Keratinocyte (primary cell): ENCODE measurements at regions not wholly inside any gene's neighbourhood (a gene's known extent, or its start where the extent isn't known, plus 50 kb on each side); places are given as distances from the start of the nearest gene placed in this dataset.
A peak's percentile ranks its signal among the peaks of the same experiment; 100 is the strongest.

ENCODE experiments used
- DNase-seq: peaks from one replicate; pipeline ENCODE4 v3.0.0-alpha.2; 2011; ENCODE audit warnings: low read depth, missing footprints, low spot score
- FAIRE-seq: peaks from 2 replicates; lab custom pipeline; 2011; peaks lifted over from hg19 to GRCh38; lab: Jason Lieb, UNC
- H2AFZ ChIP-seq: 2 replicates; pipeline ENCODE4 v1.6.0; 2012; ENCODE audit warnings: low read length, control low read depth, inconsistent platforms; ENCODE audit not compliant: control insufficient read depth
- H3K27ac ChIP-seq: 2 replicates; pipeline ENCODE4 v1.5.1; 2011; ENCODE audit warnings: low read length; ENCODE audit not compliant: control insufficient read depth, insufficient read depth
- H3K27me3 ChIP-seq: 3 replicates; pipeline ENCODE4 v1.6.0; 2011; ENCODE audit warnings: low read length; ENCODE audit not compliant: control insufficient read depth, insufficient read depth; ENCODE audit errors: extremely low read depth
- H3K36me3 ChIP-seq, 2 experiments: 2 replicates in 1 of 2; 3 replicates in 1 of 2; pipeline ENCODE4 v1.5.1; 2011; ENCODE audit warnings: low read length in 2 of 2, mild to moderate bottlenecking in 1 of 2; ENCODE audit not compliant: control insufficient read depth in 2 of 2, insufficient read depth in 2 of 2; ENCODE audit errors: extremely low read depth in 1 of 2
- H3K4me1 ChIP-seq: 3 replicates; pipeline ENCODE4 v1.5.1; 2011; ENCODE audit warnings: low read length; ENCODE audit not compliant: control insufficient read depth, insufficient read depth; ENCODE audit errors: extremely low read depth
- H3K4me2 ChIP-seq: 3 replicates; pipeline ENCODE4 v1.6.0; 2011; ENCODE audit warnings: low read depth, low read length; ENCODE audit not compliant: control insufficient read depth, insufficient read depth; ENCODE audit errors: extremely low read depth
- H3K4me3 ChIP-seq, 3 experiments: fragments of 200-600 bp in 1 of 3; sonication (generic) in 1 of 3; 2 replicates in 2 of 3; 3 replicates in 1 of 3; pipeline ENCODE4 v1.5.1; 2011 to 2016; ENCODE audit warnings: low read length in 3 of 3, mild to moderate bottlenecking in 3 of 3, control low read depth in 2 of 3, inconsistent platforms in 1 of 3, low read depth in 1 of 3, mixed read lengths in 1 of 3, mixed run types in 1 of 3, moderate library complexity in 1 of 3; ENCODE audit not compliant: control insufficient read depth in 2 of 3, insufficient read depth in 2 of 3; ENCODE audit errors: extremely low read depth in 1 of 3
- H3K79me2 ChIP-seq: 2 replicates; pipeline ENCODE4 v1.6.0; 2012; ENCODE audit warnings: low read length; ENCODE audit not compliant: control insufficient read depth, insufficient read depth
- H3K9ac ChIP-seq: 3 replicates; pipeline ENCODE4 v1.6.0; 2011; ENCODE audit warnings: low read length; ENCODE audit not compliant: control insufficient read depth, insufficient read depth; ENCODE audit errors: extremely low read depth
- H3K9me1 ChIP-seq: 3 replicates; pipeline ENCODE4 v1.6.0; 2011; ENCODE audit warnings: low read length; ENCODE audit not compliant: control insufficient read depth, insufficient read depth; ENCODE audit errors: extremely low read depth
- H3K9me3 ChIP-seq: 2 replicates; pipeline ENCODE4 v1.5.1; 2012; ENCODE audit warnings: low read depth, low read length; ENCODE audit not compliant: control insufficient read depth
- H4K20me1 ChIP-seq: 3 replicates; pipeline ENCODE4 v1.6.0; 2011; ENCODE audit warnings: low read length; ENCODE audit not compliant: control insufficient read depth, insufficient read depth; ENCODE audit errors: extremely low read depth
- EZH2 ChIP-seq: IDR thresholded peaks from one replicate; pipeline ENCODE4 v1.6.1; 2012; ENCODE audit warnings: inconsistent platforms, mild to moderate bottlenecking, low read length, moderate library complexity
- dilution Hi-C: fragments of 300-500 bp; cut with MboI; formaldehyde crosslinking; loops from one replicate; pipeline ENCODE4 v1.7.0; 2020; ENCODE audit warnings: low sequenced_read_pairs; ENCODE audit not compliant: extremely low pct_ligation_motif_present
- TF ChIP-seq, protein P1 (sequence below), 3 experiments: IDR thresholded peaks in 1 of 3; conservative IDR thresholded peaks in 1 of 3; optimal IDR thresholded peaks in 1 of 3; 2 replicates in 2 of 3; 3 replicates in 1 of 3; pipeline versions ENCODE3 to v1.5.1; 2011; ENCODE audit warnings: low read length in 3 of 3, mild to moderate bottlenecking in 3 of 3, moderate library complexity in 2 of 3, control low read depth in 1 of 3, inconsistent platforms in 1 of 3; ENCODE audit not compliant: insufficient read depth in 2 of 3; ENCODE audit errors: extremely low read depth in 1 of 3

DNA sequence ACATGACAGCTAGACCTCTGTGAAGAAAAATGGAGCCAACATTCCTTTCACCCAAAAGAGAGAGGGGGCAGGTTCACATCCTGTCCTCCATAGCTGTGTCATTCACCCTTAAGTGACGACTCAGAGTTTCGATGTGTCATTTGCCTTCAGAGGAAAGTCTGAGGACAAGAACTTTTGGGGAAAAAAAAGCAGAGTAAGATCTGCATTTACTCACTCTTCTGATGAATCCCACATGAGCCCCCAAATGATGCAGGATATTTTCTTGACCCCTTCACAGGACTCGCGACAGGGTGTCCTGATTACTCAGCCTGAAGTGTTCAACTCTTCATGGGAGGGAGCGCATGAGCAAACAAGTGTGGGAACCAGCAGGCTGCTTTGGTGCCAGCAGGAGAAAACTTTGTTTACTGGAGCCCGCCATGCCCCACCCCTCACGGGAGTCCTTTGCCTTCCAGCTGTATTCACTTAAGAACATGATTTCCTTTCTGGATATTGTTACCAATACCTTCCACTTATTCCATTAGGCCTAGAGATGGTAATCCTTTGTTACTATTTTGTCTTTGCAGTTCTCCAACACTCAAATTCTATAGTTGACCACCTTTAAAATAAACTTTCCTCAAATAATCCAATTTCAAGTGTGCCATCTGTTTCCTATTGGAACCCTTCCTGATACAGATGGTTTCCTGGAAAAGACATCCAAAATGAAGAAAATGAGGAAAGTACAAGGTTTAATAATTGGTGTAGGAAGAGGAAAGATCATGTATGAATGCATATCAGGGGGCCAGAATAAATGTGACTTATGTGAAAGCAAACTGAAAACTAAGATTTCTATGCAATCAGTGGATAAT lies 729.8 kb downstream of the FAM181B start:
- Histone ChIP-seq H3K36me3 (no peaks in the 10 kb centered on the region), H3K27me3 (no peaks in the 10 kb centered on the region), H3K9me3 (no peaks in the 10 kb centered on the region), H3K4me3 (no peak overlapping the region), H2AFZ (no peak overlapping the region), H3K4me2 (no peak overlapping the region), H3K9ac (no peak overlapping the region), H3K9me1 (no peaks in the 10 kb centered on the region), H4K20me1 (no peaks in the 10 kb centered on the region), H3K27ac (peak overlapping the region; percentile 43), H3K4me1 (peaks cover 2% of the 10 kb centered on the region), H3K79me2 (no peaks in the 10 kb centered on the region)
- FAIRE-seq: no peak
- dilution Hi-C loops: no loop called here
- no peak for DNase-seq
- TF ChIP-seq, protein P1, sequence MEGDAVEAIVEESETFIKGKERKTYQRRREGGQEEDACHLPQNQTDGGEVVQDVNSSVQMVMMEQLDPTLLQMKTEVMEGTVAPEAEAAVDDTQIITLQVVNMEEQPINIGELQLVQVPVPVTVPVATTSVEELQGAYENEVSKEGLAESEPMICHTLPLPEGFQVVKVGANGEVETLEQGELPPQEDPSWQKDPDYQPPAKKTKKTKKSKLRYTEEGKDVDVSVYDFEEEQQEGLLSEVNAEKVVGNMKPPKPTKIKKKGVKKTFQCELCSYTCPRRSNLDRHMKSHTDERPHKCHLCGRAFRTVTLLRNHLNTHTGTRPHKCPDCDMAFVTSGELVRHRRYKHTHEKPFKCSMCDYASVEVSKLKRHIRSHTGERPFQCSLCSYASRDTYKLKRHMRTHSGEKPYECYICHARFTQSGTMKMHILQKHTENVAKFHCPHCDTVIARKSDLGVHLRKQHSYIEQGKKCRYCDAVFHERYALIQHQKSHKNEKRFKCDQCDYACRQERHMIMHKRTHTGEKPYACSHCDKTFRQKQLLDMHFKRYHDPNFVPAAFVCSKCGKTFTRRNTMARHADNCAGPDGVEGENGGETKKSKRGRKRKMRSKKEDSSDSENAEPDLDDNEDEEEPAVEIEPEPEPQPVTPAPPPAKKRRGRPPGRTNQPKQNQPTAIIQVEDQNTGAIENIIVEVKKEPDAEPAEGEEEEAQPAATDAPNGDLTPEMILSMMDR (optimal IDR thresholded peaks at IDR 0.05 in 1 of 3, IDR thresholded peaks at IDR 0.05 in 1 of 3, conservative IDR thresholded peaks at IDR 0.05 in 1 of 3; ENCODE audit: extremely low read depth in 1 of 3, insufficient read depth in 2 of 3, low read length in 3 of 3): no peak
- TF ChIP-seq EZH2: no peak

DNA sequence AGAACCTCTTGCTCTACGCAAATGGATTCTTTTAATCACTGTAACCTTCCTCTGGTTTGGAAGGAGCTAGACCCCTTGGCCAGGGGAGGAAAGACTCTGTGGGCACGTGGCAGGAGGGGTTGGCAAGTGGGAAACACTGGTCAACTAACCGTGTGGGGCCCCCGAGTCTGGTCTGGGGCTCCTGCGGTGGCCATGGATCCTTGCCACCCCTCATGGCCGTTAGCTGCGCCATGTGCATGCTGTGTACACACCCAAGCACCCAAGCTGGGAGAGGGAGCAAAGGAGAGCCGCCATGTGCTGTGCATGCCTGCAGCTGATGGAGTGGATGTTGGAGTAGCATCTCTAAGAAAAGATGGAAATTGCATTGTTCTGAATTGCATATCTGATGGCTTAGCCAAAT lies 730.6 kb downstream of the FAM181B start:
- Histone ChIP-seq H3K9ac (no peak overlapping the region), H3K9me1 (no peaks in the 10 kb centered on the region), H4K20me1 (no peaks in the 10 kb centered on the region), H3K9me3 (no peaks in the 10 kb centered on the region), H3K79me2 (no peaks in the 10 kb centered on the region), H2AFZ (no peak overlapping the region), H3K27me3 (no peaks in the 10 kb centered on the region), H3K36me3 (no peaks in the 10 kb centered on the region), H3K4me2 (no peak overlapping the region), H3K27ac (no peak overlapping the region), H3K4me1 (peaks cover 2% of the 10 kb centered on the region), H3K4me3 (no peak overlapping the region)
- no peak for DNase-seq
- FAIRE-seq: no peak
- TF ChIP-seq, protein P1 (optimal IDR thresholded peaks at IDR 0.05 in 1 of 3, IDR thresholded peaks at IDR 0.05 in 1 of 3, conservative IDR thresholded peaks at IDR 0.05 in 1 of 3; ENCODE audit: extremely low read depth in 1 of 3, insufficient read depth in 2 of 3, low read length in 3 of 3): no peak
- no peak for TF ChIP-seq EZH2
- dilution Hi-C loops: no loop called here
